ENCODE measurements at regions not wholly inside any gene's neighbourhood (a gene's known extent, or its start where the extent isn't known, plus 50 kb on each side); places are given as distances from the start of the nearest gene placed in this dataset.
"Not testable (repeated sequence)": the region's sequence is repeated elsewhere in the genome, so short reads cannot be mapped to it uniquely, and the experiment has no call there.

DNA sequence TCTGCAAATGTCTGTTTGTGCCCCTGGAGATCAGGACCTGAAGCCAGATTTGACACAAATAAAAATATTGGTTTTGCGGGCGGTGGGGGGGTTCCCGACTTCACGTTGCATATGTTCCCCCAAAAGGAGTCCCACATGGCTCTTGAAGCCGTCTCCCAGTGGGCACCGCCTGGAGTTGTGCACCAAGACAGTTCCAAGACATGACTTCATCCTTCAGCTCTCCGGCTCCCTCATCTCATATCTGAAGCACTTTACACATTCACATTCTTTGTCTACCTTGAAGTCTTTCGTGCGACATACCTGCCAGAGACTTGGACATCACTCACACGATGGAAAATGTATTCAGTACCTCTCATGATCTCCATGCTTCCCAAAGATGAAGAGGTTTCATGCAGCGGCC lies 362.8 kb upstream of the FOXK1 start:
- H3K4me3 Mint-ChIP-seq, result no peak overlapping the region
- H3K9me3 Mint-ChIP-seq, result peaks cover 5% of the 10 kb centered on the region
- no peak overlapping the region for H3K27ac Mint-ChIP-seq
- H3K27me3 Mint-ChIP-seq, result no peaks in the 10 kb centered on the region
- H3K36me3 Mint-ChIP-seq (ENCODE audit: low read depth), result no peaks in the 10 kb centered on the region
- no peak for DNase-seq
- intact Hi-C loops (cut with micrococcal nuclease), result no loop called here
- no peaks in the 10 kb centered on the region for H3K4me1 Mint-ChIP-seq

DNA sequence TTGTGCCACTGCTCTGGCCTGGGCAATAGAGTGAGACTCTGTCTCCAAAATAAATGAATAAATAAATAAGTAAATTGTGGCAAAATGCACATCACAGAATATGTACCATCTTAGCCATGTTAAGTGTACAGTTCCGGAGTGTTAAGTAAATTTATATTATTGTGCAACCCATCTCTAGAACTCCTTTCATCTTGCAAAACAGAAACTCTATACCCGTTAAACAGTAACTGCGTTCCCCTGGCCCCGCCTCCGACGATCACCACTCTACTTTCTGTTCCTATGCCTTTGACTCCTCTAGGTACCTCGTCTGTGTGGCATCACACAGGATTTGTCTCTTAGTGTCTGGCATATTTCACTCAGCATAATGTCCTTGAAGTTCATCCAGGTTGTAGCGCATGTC lies 356.4 kb upstream of the FOXK1 start:
- Mint-ChIP-seq H3K4me1 (no peaks in the 10 kb centered on the region), H3K9me3 (peaks cover 5% of the 10 kb centered on the region), H3K27me3 (no peaks in the 10 kb centered on the region), H3K27ac (no peak overlapping the region), H3K36me3 (ENCODE audit: low read depth) (no peaks in the 10 kb centered on the region), H3K4me3 (no peak overlapping the region)
- DNase-seq, result no peak
- intact Hi-C loops (cut with micrococcal nuclease), result no loop called here

DNA sequence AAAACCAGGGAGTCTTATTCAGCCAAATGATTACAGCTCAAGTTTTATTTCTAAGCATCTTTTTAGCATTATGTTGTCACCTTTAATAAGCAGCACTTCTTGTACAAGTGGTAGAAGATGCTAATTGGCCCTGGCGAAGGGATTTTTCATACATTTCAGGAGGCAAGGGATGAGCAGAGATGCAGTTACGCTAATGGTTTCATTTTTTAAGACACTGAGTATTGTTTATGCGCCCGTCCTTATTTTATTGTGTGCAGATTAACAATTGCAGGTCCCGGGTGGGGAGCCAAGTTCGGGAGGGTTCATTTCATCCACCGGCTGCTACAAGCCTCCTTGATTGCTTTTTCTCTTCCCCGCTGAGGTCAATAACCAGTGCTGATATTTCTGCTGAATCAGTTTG lies 350.4 kb upstream of the FOXK1 start:
- Mint-ChIP-seq H3K9me3 (no peaks in the 10 kb centered on the region), H3K4me3 (no peak overlapping the region), H3K4me1 (no peaks in the 10 kb centered on the region), H3K36me3 (ENCODE audit: low read depth) (no peaks in the 10 kb centered on the region), H3K27me3 (no peaks in the 10 kb centered on the region), H3K27ac (no peak overlapping the region)
- intact Hi-C loops (cut with micrococcal nuclease), result no loop called here
- DNase-seq, result no peak

DNA sequence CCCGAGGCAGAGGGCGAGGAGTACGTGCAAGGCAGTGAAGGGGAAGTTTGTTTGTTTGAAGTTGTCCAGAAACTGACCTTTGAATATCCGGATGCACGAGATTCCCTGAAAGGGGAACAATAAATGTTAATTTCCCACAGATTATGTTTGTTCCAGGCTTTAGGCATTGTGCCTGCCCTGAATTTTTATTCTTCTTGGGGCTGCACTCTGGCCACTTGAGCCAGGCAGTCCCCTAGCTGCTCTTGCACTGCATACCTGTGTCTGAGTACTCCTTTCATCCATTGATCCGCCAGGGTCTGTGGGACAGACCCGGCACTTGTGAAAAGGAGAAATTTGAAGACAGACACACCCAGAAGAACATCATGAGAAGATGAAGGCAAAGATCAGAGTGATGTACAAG lies 343.5 kb upstream of the FOXK1 start:
- no peak for DNase-seq
- no peaks in the 10 kb centered on the region for H3K27me3 Mint-ChIP-seq
- H3K27ac Mint-ChIP-seq, result no peak overlapping the region
- H3K9me3 Mint-ChIP-seq, result peaks cover 3% of the 10 kb centered on the region
- no peaks in the 10 kb centered on the region for H3K4me1 Mint-ChIP-seq
- intact Hi-C loops (cut with micrococcal nuclease), result no loop called here
- H3K4me3 Mint-ChIP-seq, result no peak overlapping the region
- no peaks in the 10 kb centered on the region for H3K36me3 Mint-ChIP-seq (ENCODE audit: low read depth)

DNA sequence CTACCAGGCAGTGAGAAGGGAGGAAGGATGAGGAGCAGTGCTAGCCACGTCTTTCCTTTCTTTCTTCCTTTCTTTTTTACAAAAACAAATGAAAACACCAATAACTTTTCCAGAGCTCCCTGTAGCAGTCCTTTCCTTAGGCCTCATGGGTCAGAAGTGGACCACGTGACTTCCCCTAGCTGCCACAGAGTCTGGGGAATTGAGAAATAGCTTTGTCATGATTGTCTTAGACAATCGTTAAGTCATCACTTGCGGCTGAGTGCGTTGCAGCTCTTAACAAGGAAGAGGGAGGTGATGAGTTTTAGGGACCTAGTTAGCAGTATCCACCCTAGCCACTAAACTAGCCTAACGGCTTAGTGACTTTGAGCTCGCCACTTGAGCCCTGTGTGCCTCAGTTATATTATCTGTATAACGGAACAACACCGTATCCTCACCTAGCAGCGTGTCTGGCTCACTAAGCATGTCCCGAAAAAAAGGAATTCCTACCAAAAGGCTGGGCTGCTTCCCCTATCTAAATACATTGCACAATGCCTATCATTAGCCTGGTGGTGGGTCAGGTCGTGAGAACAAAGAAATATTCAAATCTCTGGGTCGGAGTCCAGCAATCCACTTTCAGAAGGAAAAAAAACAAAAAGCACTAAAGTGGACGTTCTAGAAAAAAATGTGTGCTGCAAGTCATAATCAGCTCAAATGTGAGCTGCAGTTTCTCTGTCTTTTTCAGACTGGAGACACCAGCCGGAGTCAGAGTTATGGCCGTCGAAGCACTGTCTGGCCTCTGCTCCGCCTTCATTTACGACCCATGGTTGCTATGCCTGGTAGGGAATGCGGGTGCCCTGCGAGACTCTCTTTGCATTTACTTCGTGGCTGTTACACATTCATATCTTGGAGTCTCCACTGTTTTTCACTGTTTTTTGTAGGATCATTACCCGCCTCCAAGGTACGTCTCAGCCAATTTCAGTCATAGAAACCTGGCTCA lies 338.5 kb upstream of the FOXK1 start:
- DNase-seq, result no peak
- Mint-ChIP-seq H3K27me3 (no peaks in the 10 kb centered on the region), H3K9me3 (peaks cover 8% of the 10 kb centered on the region), H3K27ac (no peak overlapping the region), H3K4me1 (no peaks in the 10 kb centered on the region), H3K36me3 (ENCODE audit: low read depth) (no peaks in the 10 kb centered on the region), H3K4me3 (no peak overlapping the region)
- intact Hi-C loops (cut with micrococcal nuclease), result no loop called here

DNA sequence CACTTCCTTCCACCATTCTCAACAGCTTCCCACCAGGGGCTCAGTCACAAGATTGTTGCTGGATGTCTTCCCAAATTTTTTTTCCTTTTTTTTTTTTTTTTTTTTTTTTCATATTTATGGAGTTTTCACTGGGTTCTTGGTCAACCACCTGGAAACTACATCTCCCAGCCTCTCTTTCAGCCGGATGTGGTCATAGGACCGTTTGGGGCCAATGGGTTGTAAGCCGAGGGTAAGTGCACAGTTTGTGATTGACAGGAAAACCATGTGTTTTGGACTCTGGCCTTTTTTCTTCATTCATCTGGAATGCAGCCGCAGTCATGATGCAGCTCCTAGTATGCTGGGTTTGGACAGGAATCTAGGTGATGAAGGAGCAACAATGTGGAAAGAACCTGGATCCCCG lies 337.1 kb upstream of the FOXK1 start:
- no peak for DNase-seq
- Mint-ChIP-seq H3K27ac (no peak overlapping the region), H3K4me3 (no peak overlapping the region)

DNA sequence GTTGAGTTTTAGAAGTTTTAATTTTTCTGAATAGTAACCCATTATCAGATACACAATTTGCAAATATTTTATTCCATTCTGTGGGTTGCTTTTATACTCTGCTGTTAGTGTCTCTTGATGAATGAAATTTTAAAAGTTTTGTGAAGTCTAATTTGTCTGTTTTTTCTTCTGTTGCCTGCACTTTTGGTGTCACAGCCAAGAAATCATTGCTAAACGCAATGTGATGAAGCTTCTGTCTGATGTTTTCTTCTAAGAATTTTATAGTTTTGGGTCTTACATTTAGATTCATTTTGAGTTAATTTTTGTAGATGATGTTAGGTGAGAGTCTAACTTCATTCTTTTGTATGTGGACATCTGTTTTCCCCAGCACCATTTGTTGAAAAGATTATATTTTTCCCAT lies 330.0 kb upstream of the FOXK1 start:
- no peaks in the 10 kb centered on the region for H3K27me3 Mint-ChIP-seq
- intact Hi-C loops (cut with micrococcal nuclease), result no loop called here
- H3K4me1 Mint-ChIP-seq, result no peaks in the 10 kb centered on the region
- H3K36me3 Mint-ChIP-seq (ENCODE audit: low read depth), result no peaks in the 10 kb centered on the region
- no peak for DNase-seq
- no peak overlapping the region for H3K27ac Mint-ChIP-seq
- peaks cover 7% of the 10 kb centered on the region for H3K9me3 Mint-ChIP-seq
- H3K4me3 Mint-ChIP-seq, result no peak overlapping the region

More for the DNA sequence above, 337.1 kb upstream of the FOXK1 start:
- intact Hi-C loops (cut with micrococcal nuclease), result no loop called here
- Mint-ChIP-seq H3K9me3 (peaks cover 11% of the 10 kb centered on the region), H3K4me1 (no peaks in the 10 kb centered on the region), H3K27me3 (no peaks in the 10 kb centered on the region), H3K36me3 (ENCODE audit: low read depth) (no peaks in the 10 kb centered on the region)

DNA sequence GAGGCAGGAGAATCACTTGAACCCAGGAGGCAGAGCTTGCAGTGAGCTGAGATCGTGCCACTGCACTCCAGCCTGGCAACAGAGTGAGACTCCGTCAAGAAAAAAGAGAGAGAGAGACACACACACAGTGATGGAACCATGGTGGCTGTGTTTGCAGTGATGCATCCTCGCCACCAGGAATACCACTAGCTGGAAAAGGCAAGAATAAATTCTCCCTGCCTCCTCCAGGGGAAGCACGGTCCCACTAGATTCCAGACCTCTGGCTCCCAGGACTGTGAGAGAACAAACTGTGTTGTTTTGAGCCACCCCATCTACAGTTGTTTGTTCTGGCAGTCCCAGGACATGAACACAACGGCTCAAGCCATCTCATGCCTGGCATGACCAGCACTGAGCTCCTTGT lies 320.3 kb upstream of the FOXK1 start:
- H3K9me3 Mint-ChIP-seq, result no peaks in the 10 kb centered on the region
- H3K27ac Mint-ChIP-seq, result no peak overlapping the region
- H3K4me1 Mint-ChIP-seq, result no peaks in the 10 kb centered on the region
- no peaks in the 10 kb centered on the region for H3K27me3 Mint-ChIP-seq
- intact Hi-C loops (cut with micrococcal nuclease), result no loop called here
- no peaks in the 10 kb centered on the region for H3K36me3 Mint-ChIP-seq (ENCODE audit: low read depth)
- H3K4me3 Mint-ChIP-seq, result no peak overlapping the region
- DNase-seq, result no peak

DNA sequence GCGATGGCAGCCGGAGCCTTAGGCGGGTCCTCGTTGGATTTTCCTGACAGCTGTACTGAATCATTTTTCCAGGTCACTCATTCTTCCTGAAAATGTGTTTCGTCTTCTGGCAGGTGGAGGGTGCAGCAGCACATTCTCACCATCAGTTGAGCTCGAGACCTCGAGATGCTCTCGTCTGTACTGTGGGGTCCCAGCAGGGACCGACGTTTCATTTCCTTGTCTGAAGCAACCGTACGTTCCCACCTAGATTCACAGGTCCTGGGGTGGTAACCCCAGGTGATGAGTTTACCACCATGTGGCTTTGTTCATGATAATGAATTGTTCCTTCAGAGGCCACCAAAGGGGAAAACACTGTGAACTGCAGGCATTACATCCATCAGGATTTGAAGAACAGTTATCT lies 298.5 kb upstream of the FOXK1 start:
- H3K4me1 Mint-ChIP-seq, result no peaks in the 10 kb centered on the region
- peaks cover 9% of the 10 kb centered on the region for H3K9me3 Mint-ChIP-seq

DNA sequence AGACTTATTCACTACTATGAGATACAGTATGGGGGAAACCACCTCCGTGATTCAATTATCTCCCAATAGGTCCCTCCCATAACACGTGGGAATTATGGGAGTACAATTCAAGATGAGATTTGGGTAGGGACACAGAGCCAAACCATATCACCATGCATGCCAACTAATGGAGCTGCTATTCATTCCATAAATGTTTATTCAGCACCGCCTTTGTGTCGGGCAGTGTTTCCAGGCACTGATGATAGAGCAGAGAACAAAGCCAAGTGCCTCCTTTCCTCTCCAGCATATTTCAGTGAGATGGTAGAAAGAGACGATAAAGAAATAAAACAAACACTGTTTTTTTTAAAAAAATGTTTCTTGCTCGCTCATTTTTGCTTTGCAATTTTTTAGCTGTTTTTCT lies 295.9 kb upstream of the FOXK1 start:
- Mint-ChIP-seq H3K27me3 (no peaks in the 10 kb centered on the region), H3K36me3 (ENCODE audit: low read depth) (no peaks in the 10 kb centered on the region), H3K4me3 (no peak overlapping the region), H3K4me1 (no peaks in the 10 kb centered on the region), H3K9me3 (peaks cover 6% of the 10 kb centered on the region), H3K27ac (no peak overlapping the region)
- no peak for DNase-seq
- intact Hi-C loops (cut with micrococcal nuclease), result no loop called here

More for the DNA sequence above, 298.5 kb upstream of the FOXK1 start:
- Mint-ChIP-seq H3K4me3 (no peak overlapping the region), H3K27me3 (no peaks in the 10 kb centered on the region), H3K36me3 (ENCODE audit: low read depth) (no peaks in the 10 kb centered on the region), H3K27ac (no peak overlapping the region)
- intact Hi-C loops (cut with micrococcal nuclease), result no loop called here
- no peak for DNase-seq

DNA sequence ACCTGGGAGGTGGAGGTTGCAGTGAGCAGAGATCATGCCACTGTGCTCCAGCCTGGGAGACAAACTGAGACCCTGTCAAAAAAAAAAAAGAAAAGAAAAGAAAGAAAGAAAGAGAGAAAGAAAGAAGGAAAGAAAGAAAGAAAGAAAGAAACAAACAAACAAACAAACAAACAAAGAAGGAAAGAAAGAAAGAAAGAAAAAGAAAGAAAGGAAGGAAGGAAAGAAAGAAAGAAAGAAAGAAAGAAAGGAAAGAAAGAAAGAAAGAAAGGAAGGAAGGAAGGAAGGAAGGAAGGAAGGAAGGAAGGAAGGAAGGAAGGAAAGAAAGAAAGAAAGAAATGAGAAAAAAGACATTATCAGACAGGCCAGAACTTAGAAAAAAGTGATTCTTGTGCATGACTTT lies 291.0 kb upstream of the FOXK1 start:
- DNase-seq; H3K27ac Mint-ChIP-seq; H3K4me1 Mint-ChIP-seq; H3K36me3 Mint-ChIP-seq (ENCODE audit: low read depth); H3K4me3 Mint-ChIP-seq; intact Hi-C loops (cut with micrococcal nuclease); H3K27me3 Mint-ChIP-seq: not testable (repeated sequence)
- peaks cover 16% of the 10 kb centered on the region for H3K9me3 Mint-ChIP-seq

DNA sequence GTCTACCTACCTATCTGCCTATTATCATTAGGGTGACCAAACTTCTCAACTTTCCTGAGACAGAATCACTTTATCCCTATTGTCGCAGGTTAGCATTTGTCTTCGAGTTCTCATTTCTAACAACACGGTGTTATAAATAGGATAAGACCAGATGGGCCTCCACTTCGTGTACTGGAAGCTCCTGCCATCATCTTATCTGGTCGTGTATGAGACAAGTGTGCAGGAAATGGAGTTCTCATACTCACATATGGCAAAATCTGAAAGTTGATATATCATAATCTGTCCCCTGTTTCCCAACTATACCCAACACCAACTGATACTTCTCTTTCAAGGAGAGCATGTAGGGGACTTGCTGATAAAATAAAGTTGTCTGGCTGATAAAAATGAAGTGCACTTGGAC lies 287.4 kb upstream of the FOXK1 start:
- H3K27me3 Mint-ChIP-seq, result no peaks in the 10 kb centered on the region
- intact Hi-C loops (cut with micrococcal nuclease), result no loop called here
- no peaks in the 10 kb centered on the region for H3K36me3 Mint-ChIP-seq (ENCODE audit: low read depth)
- H3K4me1 Mint-ChIP-seq, result no peaks in the 10 kb centered on the region
- no peak overlapping the region for H3K27ac Mint-ChIP-seq
- peaks cover 16% of the 10 kb centered on the region for H3K9me3 Mint-ChIP-seq
- H3K4me3 Mint-ChIP-seq, result no peak overlapping the region
- DNase-seq, result no peak

DNA sequence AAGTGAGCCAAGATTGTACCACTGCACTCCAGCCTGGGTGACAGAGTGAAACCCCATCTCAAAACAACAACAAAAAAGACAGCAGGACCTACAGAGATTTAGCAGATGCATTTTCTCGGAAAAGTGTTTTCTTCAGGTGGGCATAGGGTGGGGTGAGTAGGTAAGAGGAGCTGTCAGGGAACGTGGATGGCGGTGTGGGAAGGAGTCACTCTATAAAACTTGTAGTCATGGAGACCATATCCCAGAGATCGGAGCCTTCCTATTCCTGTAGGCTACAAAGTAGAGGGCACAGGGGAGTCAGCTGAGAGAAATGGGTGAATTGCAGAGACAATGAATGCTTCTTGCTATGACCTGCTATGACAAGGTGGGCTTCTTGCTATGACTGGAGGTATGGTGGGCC lies 283.0 kb upstream of the FOXK1 start:
- no peak overlapping the region for H3K27ac Mint-ChIP-seq
- intact Hi-C loops (cut with micrococcal nuclease), result no loop called here
- H3K27me3 Mint-ChIP-seq, result no peaks in the 10 kb centered on the region
- H3K9me3 Mint-ChIP-seq, result peaks cover 19% of the 10 kb centered on the region
- no peak overlapping the region for H3K4me3 Mint-ChIP-seq
- no peaks in the 10 kb centered on the region for H3K4me1 Mint-ChIP-seq
- DNase-seq, result no peak
- H3K36me3 Mint-ChIP-seq (ENCODE audit: low read depth), result no peaks in the 10 kb centered on the region

DNA sequence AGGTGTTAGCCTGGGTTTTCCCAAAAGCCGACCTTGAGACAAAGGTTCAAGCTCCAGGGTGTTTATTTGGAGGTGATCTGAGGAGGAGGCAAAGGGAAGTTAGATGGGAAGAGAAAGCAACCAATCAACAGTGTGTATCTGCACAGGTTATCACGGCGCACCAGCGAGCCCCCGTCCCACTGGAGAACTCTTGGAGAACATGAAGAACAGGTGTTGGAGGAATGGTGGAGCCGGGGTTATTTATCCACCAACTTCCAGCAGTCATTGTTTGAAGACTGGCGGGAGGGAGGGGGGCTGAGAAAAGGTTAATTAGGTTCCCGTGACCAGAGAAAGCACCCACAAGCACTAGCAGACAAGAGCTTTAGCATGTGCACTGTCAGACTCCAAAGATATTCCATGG lies 282.5 kb upstream of the FOXK1 start:
- intact Hi-C loops (cut with micrococcal nuclease), result no loop called here
- peaks cover 19% of the 10 kb centered on the region for H3K9me3 Mint-ChIP-seq

More for the DNA sequence above, 282.5 kb upstream of the FOXK1 start:
- Mint-ChIP-seq H3K4me3 (no peak overlapping the region), H3K27ac (no peak overlapping the region), H3K36me3 (ENCODE audit: low read depth) (no peaks in the 10 kb centered on the region), H3K27me3 (no peaks in the 10 kb centered on the region), H3K4me1 (no peaks in the 10 kb centered on the region)
- no peak for DNase-seq
